ENCODE measurements at regions not wholly inside any gene's neighbourhood (a gene's known extent, or its start where the extent isn't known, plus 50 kb on each side); places are given as distances from the start of the nearest gene placed in this dataset.

DNA sequence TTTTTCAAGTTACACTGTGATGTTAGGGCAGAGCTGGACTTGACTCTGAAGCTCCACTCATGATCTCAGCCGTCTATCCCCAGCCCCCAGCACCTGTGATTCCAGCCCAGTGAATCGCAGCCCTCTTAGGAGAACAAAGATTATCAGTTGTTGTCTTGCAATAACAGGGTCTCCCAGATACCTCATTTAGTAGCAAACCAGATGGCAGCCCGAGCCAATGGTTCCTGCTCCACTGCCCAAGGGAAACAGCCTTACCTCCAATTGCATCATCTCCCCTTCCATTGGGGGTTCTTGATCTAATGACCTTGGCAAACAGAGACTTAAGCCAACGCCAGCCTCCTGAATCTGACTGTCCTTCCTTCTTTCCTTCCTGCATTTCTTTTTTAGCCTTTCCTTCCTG lies 371.2 kb downstream of the BCL11B start:
- TF ChIP-seq, protein P1, sequence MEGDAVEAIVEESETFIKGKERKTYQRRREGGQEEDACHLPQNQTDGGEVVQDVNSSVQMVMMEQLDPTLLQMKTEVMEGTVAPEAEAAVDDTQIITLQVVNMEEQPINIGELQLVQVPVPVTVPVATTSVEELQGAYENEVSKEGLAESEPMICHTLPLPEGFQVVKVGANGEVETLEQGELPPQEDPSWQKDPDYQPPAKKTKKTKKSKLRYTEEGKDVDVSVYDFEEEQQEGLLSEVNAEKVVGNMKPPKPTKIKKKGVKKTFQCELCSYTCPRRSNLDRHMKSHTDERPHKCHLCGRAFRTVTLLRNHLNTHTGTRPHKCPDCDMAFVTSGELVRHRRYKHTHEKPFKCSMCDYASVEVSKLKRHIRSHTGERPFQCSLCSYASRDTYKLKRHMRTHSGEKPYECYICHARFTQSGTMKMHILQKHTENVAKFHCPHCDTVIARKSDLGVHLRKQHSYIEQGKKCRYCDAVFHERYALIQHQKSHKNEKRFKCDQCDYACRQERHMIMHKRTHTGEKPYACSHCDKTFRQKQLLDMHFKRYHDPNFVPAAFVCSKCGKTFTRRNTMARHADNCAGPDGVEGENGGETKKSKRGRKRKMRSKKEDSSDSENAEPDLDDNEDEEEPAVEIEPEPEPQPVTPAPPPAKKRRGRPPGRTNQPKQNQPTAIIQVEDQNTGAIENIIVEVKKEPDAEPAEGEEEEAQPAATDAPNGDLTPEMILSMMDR (IDR thresholded peaks at IDR 0.05), result no peak
- TF ChIP-seq ZFX (IDR thresholded peaks at IDR 0.05; ENCODE audit: borderline replicate concordance), result no peak
